Brain microvascular endothelial cell (primary cell): ENCODE measurements at regions not wholly inside any gene's neighbourhood (a gene's known extent, or its start where the extent isn't known, plus 50 kb on each side); places are given as distances from the start of the nearest gene placed in this dataset.

ENCODE experiments used
- DNase-seq: peaks from one replicate; pipeline ENCODE4 v3.0.0-alpha.2; 2020
- H3K27ac ChIP-seq: fragments of 250-450 bp; sonication (Bioruptor Pico); 2 replicates; pipeline ENCODE4 v1.5.1; 2020; ENCODE audit warnings: mild to moderate bottlenecking, moderate library complexity
- H3K27me3 ChIP-seq: fragments of 250-450 bp; sonication (Bioruptor Pico); replicated peaks from 2 replicates; pipeline ENCODE4 v1.5.1; 2020; ENCODE audit warnings: mild to moderate bottlenecking
- H3K36me3 ChIP-seq: fragments of 250-450 bp; sonication (Bioruptor Pico); replicated peaks from 2 replicates; pipeline ENCODE4 v1.5.1; 2020; ENCODE audit warnings: mild to moderate bottlenecking
- H3K4me3 ChIP-seq: 2 replicates; pipeline ENCODE4 v1.5.1; 2011; ENCODE audit warnings: low read depth, mild to moderate bottlenecking, control low read depth, low read length, moderate library complexity
- in situ Hi-C: cut with HindIII; loops from 2 replicates; pipeline ENCODE4 v1.10.0; 2017; ENCODE audit warnings: low sequenced_read_pairs, low pct_ligation_motif_present
- TF ChIP-seq, protein P1 (sequence below): IDR thresholded peaks from 2 replicates; pipeline ENCODE4 v1.5.1; 2011; ENCODE audit warnings: low read depth, mild to moderate bottlenecking, moderate library complexity, low read length, control low read depth, inconsistent platforms; ENCODE audit errors: missing control alignments

DNA sequence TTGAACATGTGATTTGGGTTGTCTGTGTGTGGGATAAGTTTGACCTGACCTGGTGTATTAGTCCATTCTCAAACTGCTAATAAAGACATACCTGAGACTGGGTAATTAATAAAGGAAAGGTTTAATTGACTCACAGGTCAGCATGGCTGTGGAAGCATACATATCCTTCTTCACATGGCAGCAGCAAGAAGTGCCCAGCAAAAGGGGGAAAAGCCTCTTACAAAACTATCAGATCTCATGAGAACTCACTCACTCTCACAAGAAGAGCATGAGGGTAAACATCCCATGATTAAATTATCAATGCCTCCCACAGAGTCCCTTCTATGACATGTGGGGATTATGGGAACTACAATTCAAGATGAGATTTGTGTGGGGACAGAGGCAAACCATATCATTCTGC, 94.0 kb upstream of the PPM1H start:
- DNase-seq: no peak
- in situ Hi-C loops: no loop called here
- TF ChIP-seq, protein P1, sequence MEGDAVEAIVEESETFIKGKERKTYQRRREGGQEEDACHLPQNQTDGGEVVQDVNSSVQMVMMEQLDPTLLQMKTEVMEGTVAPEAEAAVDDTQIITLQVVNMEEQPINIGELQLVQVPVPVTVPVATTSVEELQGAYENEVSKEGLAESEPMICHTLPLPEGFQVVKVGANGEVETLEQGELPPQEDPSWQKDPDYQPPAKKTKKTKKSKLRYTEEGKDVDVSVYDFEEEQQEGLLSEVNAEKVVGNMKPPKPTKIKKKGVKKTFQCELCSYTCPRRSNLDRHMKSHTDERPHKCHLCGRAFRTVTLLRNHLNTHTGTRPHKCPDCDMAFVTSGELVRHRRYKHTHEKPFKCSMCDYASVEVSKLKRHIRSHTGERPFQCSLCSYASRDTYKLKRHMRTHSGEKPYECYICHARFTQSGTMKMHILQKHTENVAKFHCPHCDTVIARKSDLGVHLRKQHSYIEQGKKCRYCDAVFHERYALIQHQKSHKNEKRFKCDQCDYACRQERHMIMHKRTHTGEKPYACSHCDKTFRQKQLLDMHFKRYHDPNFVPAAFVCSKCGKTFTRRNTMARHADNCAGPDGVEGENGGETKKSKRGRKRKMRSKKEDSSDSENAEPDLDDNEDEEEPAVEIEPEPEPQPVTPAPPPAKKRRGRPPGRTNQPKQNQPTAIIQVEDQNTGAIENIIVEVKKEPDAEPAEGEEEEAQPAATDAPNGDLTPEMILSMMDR: no peak
- H3K4me3 ChIP-seq: no peak overlapping the region
- H3K27me3 ChIP-seq: no peaks in the 10 kb centered on the region
- H3K36me3 ChIP-seq: no peaks in the 10 kb centered on the region
- H3K27ac ChIP-seq: no peak overlapping the region

DNA sequence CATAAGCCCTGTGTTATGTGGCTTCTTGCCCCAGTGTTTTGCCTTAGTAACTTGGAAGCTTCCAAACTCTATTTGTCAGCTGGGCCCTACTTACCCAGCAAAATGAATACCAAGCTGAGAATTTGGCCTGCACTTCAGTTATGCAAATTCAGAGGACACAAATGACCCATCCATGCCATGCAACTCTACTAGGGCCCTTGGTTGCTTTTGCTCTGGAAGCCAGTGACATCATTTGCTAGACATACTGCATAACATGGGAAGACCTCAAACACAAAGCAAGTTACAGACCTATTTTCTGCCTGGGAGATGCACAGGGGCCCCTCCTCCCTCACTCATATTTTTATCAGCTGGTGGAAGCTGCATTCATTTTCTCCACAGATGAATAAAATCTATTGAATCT, 90.2 kb upstream of the PPM1H start:
- Histone ChIP-seq H3K36me3 (no peaks in the 10 kb centered on the region), H3K27me3 (no peaks in the 10 kb centered on the region), H3K27ac (no peak overlapping the region), H3K4me3 (no peak overlapping the region)
- DNase-seq: no peak
- TF ChIP-seq, protein P1: no peak
- in situ Hi-C loops: no loop called here

DNA sequence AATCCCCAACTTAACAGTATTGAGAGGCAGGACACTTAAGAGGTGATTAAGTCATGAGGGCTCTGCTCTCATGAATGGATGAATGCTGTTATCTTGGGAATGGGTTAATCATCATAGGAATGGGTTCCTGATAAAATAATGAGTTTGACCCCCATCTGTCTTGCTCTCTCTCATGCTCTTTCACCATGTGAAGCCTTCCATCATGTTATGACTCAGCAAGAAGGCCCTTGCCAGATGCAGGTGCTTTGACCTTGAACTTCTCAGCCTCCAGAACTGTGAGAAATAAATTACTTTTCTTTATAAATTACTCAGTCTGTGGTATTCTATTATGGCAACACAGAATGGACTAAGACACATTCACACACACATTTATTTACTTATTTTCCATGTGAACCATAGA, 89.0 kb upstream of the PPM1H start:
- no peaks in the 10 kb centered on the region for H3K27me3 ChIP-seq
- TF ChIP-seq, protein P1: no peak
- in situ Hi-C loops: no loop called here
- no peak overlapping the region for H3K27ac ChIP-seq
- no peak for DNase-seq
- H3K4me3 ChIP-seq: no peak overlapping the region
- H3K36me3 ChIP-seq: no peaks in the 10 kb centered on the region

DNA sequence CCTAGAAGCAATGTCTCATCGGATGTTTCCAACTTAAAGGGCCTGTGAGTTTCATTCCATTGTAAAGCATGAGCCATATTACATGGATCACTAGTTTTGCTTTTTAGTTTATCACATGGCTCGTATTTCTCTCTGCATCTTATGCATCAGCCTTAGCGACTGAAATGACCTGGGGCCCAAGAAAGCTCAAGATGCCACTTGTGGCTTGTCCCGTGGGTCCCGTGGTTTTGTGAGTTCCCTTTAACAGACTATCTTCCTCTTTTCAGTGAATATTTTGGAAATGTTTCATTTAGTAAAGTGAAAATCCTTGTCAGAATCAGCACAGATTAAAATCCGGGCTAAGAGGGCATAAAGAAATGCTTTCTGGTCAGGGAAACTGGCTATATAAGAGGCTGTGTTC, 86.2 kb upstream of the PPM1H start:
- no peak for DNase-seq
- Histone ChIP-seq H3K36me3 (no peaks in the 10 kb centered on the region), H3K4me3 (no peak overlapping the region), H3K27ac (no peak overlapping the region), H3K27me3 (no peaks in the 10 kb centered on the region)
- in situ Hi-C loops: no loop called here
- TF ChIP-seq, protein P1: no peak

DNA sequence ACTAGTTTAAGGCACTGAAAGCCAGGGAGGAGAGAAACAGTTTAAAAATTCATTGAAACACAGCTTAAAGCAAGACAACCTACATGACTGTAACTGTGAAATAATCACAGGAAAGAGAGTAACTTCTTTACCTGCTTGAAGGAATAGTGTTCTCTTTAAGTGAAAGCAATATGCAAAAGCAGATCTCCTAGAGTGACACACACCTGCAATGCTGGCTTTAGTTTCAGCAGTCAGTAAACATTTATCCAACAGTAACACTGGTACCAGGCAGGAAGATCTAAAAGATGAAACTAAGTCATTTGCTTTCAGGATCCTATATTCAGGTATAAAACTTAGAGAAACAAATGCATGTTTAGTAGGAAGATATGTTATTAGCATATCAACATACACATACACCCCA, 85.3 kb upstream of the PPM1H start:
- in situ Hi-C loops: no loop called here
- no peak for DNase-seq

DNA sequence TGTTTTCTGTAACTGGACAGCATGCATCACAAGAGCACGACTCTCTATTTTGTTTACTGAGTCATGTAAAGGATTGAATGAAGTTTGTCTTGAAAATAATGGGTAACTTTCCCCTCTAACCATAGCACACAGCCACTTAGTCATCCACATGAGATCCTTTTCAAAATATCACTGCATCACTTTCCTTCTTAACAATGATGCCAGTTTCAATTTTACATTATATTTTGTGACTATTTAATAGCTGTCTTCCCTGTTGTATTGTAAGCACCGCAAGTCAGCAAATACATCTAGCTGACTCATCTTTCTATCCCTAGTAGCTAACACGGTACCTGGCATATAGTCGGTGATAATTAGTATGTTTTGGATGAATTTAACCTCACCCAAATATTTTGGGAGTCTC, 83.3 kb upstream of the PPM1H start:
- in situ Hi-C loops: no loop called here
- Histone ChIP-seq H3K27ac (no peak overlapping the region), H3K4me3 (no peak overlapping the region), H3K36me3 (no peaks in the 10 kb centered on the region), H3K27me3 (no peaks in the 10 kb centered on the region)
- DNase-seq: no peak
- TF ChIP-seq, protein P1: no peak

More for the DNA sequence above, 85.3 kb upstream of the PPM1H start:
- H3K4me3 ChIP-seq: no peak overlapping the region
- no peak overlapping the region for H3K27ac ChIP-seq
- TF ChIP-seq, protein P1: no peak
- H3K27me3 ChIP-seq: no peaks in the 10 kb centered on the region
- H3K36me3 ChIP-seq: no peaks in the 10 kb centered on the region
